Activated CD8-positive, alpha-beta T cell treated with anti-CD3 and anti-CD28 coated beads for 36 hours (primary cell): ENCODE measurements at regions not wholly inside any gene's neighbourhood (a gene's known extent, or its start where the extent isn't known, plus 50 kb on each side); places are given as distances from the start of the nearest gene placed in this dataset.

Source experiments
- ATAC-seq: fragments of 200-7000 bp; cut with Tn5 transposase; one replicate; pipeline ENCODE4 v1.10.0; 2021; ENCODE audit warnings: mild to moderate bottlenecking, moderate library complexity
- CTCF ChIA-PET: fragments of 350-600 bp; sonication (Branson Sonifier 250); formaldehyde crosslinking; loops from one replicate; lab custom pipeline; 2021; ENCODE audit warnings: antibody characterized with exemption; lab: Charles Lee
- POLR2A ChIA-PET: fragments of 350-600 bp; sonication (Branson Sonifier 250); formaldehyde crosslinking; loops from one replicate; lab custom pipeline; 2021; ENCODE audit warnings: antibody characterized with exemption; lab: Charles Lee
- DNase-seq: peaks from one replicate; pipeline ENCODE4 v3.0.0-alpha.2; 2020
- H3K27ac Mint-ChIP-seq: one replicate; pipeline ENCODE4 v1.8.0; 2021; ENCODE audit warnings: mild to moderate bottlenecking, mixed read lengths
- H3K27me3 Mint-ChIP-seq: one replicate; pipeline ENCODE4 v1.8.0; 2021; ENCODE audit warnings: mixed read lengths
- H3K36me3 Mint-ChIP-seq: one replicate; pipeline ENCODE4 v1.8.0; 2021; ENCODE audit warnings: low read depth, mixed read lengths
- H3K4me1 Mint-ChIP-seq: one replicate; pipeline ENCODE4 v1.8.0; 2021; ENCODE audit warnings: low read depth, mixed read lengths
- H3K4me3 Mint-ChIP-seq: one replicate; pipeline ENCODE4 v1.8.0; 2021; ENCODE audit warnings: mild to moderate bottlenecking, moderate library complexity, mixed read lengths
- H3K9me3 Mint-ChIP-seq: one replicate; pipeline ENCODE4 v1.8.0; 2021; ENCODE audit warnings: mixed read lengths
- CTCF ChIP-seq: fragments of 200-600 bp; IDR thresholded peaks from one replicate; pipeline ENCODE4 v1.8.0; 2022; ENCODE audit warnings: antibody characterized with exemption, mild to moderate bottlenecking
- intact Hi-C: fragments of 100-400 bp; cut with micrococcal nuclease; formaldehyde crosslinking; loops from one replicate; pipeline ENCODE4 v1.10.0; 2022

GRCh38 chr9:129290606-129291005 lies 112.5 kb upstream of the IER5L start:
- Mint-ChIP-seq H3K9me3 (peaks cover 3% of the 10 kb centered on the region), H3K4me1 (peaks cover 3% of the 10 kb centered on the region), H3K36me3 (no peaks in the 10 kb centered on the region), H3K4me3 (no peak overlapping the region), H3K27me3 (no peaks in the 10 kb centered on the region), H3K27ac (no peak overlapping the region)
- no peak for TF ChIP-seq CTCF
- ATAC-seq: no peak
- no peak for DNase-seq
- intact Hi-C loops: no loop called here
- ChIA-PET CTCF (interaction anchor here (1.3 kb wide), 1 partner anchor 152 kb away, joined by 3 read pairs; no protein-coding TSS in a partner anchor), POLR2A (no interaction called here)

GRCh38 chr9:129289883-129290282 lies 111.8 kb upstream of the IER5L start:
- H3K4me3 Mint-ChIP-seq: no peak overlapping the region
- no peaks in the 10 kb centered on the region for H3K36me3 Mint-ChIP-seq
- DNase-seq (no peak), ATAC-seq (no peak)
- H3K4me1 Mint-ChIP-seq: peaks cover 3% of the 10 kb centered on the region
- no peaks in the 10 kb centered on the region for H3K9me3 Mint-ChIP-seq
- intact Hi-C loops: no loop called here
- CTCF ChIA-PET: no interaction called here
- no peak for TF ChIP-seq CTCF
- POLR2A ChIA-PET: no interaction called here
- H3K27ac Mint-ChIP-seq: no peak overlapping the region
- no peaks in the 10 kb centered on the region for H3K27me3 Mint-ChIP-seq

GRCh38 chr9:129289131-129289731 lies 111.2 kb upstream of the IER5L start:
- no peaks in the 10 kb centered on the region for H3K27me3 Mint-ChIP-seq
- H3K27ac Mint-ChIP-seq: no peak overlapping the region
- DNase-seq: no peak
- H3K36me3 Mint-ChIP-seq: no peaks in the 10 kb centered on the region
- CTCF ChIA-PET: no interaction called here
- POLR2A ChIA-PET: no interaction called here
- intact Hi-C loops: no loop called here
- no peak for TF ChIP-seq CTCF
- no peaks in the 10 kb centered on the region for H3K9me3 Mint-ChIP-seq
- H3K4me3 Mint-ChIP-seq: no peak overlapping the region
- no peak for ATAC-seq
- H3K4me1 Mint-ChIP-seq: peaks cover 3% of the 10 kb centered on the region

- POLR2A ChIA-PET: no interaction called here
- CTCF ChIA-PET: no interaction called here
- intact Hi-C loops: no loop called here
Measured at GRCh38 chr9:129287619-129288305, 109.7 kb upstream of the IER5L start.

More at GRCh38 chr9:129287619-129288305, 109.7 kb upstream of the IER5L start:
- no peak overlapping the region for H3K4me3 Mint-ChIP-seq
- no peaks in the 10 kb centered on the region for H3K9me3 Mint-ChIP-seq
- no peaks in the 10 kb centered on the region for H3K36me3 Mint-ChIP-seq
- TF ChIP-seq CTCF: no peak
- H3K4me1 Mint-ChIP-seq: peaks cover 3% of the 10 kb centered on the region
- ATAC-seq: no peak
- no peak overlapping the region for H3K27ac Mint-ChIP-seq
- no peak for DNase-seq
- no peaks in the 10 kb centered on the region for H3K27me3 Mint-ChIP-seq
